Stimulated activated CD4-positive, alpha-beta T cell treated with anti-CD3 and anti-CD28 coated beads, Interleukin-1b, Interleukin-23, amount 100 ng/mL, for 4 hours (primary cell): ENCODE measurements at regions not wholly inside any gene's neighbourhood (a gene's known extent, or its start where the extent isn't known, plus 50 kb on each side); places are given as distances from the start of the nearest gene placed in this dataset.
A peak's percentile ranks its signal among the peaks of the same experiment; 100 is the strongest.
"Not testable (repeated sequence)": the region's sequence is repeated elsewhere in the genome, so short reads cannot be mapped to it uniquely, and the experiment has no call there.

Experiments
- DNase-seq, 2 donors: peaks; one replicate each; pipeline ENCODE4 v3.0.0-alpha.2; 2020; ENCODE audit warnings: low read depth in 2 of 2

DNA sequence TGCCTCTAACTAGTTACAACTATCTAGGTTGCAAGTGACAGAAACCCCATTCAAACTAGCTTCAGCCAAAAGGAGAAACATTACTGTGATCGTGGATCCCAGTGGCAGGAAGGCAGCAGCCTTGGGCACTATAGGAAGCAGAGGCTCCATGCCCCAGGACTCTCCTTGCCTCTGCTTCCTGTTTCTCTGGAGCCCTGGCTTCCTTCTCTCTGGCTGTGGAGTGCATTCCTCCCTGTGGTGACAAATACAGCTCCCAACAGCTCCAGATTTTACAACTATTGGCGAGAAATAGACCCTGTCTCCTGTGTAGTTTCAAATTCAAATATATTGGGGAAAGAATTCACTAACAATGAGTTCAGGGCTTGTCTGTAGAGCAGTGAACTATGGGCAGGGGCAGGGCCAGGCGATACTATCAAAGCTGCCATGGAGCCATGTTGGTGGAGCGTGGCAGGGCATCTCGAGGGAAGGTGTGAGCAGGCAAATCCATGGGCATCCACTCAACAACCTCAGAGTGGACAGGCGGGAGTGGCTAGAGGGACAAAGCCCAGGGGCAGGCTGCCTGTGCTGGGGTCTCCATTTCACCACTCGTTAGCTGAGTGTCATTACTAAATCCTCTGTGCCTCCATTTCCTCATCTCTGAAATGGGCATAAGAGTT is 189.5 kb downstream of the ERCC6L2 start:
- no peak for DNase-seq

DNA sequence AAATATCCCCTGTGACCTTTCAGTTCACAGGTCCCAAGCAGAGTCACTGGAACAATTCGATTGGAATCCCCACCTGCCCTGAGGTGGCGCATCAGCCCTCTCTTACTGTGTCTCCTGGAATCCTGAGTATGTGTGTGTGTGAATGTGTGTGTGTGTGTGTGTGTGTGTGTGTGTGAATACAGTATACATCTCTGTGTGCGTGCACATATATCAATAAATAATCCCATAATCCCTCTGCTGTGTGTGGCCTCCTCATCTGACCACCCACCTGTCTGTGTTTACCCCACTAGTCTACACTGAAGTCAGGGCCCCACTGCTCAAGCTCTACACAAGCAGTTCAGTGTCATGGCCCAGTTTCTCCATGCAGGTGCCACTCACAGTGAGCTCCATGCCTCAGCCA is 187.4 kb downstream of the ERCC6L2 start:
- no peak for DNase-seq

DNA sequence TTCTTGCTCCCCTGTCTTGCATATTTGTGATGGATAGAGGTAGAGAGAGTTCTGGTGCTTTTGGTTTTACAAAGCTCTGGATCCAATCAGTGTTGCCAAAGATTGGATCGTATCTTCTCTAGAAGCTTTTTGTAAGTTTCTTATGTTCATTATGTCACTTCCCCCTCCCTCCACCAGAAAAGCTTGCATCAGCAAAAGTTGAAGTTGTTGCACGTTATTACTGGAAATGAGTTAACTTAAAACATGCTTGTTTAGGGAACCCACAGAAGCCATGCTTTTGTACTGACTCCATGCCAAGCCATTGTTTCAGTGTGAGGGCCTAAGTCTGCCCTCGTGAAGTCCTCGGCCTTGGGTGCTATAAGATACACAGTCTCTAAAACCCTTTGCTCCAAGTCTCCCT is 186.5 kb downstream of the ERCC6L2 start:
- DNase-seq: no peak

DNA sequence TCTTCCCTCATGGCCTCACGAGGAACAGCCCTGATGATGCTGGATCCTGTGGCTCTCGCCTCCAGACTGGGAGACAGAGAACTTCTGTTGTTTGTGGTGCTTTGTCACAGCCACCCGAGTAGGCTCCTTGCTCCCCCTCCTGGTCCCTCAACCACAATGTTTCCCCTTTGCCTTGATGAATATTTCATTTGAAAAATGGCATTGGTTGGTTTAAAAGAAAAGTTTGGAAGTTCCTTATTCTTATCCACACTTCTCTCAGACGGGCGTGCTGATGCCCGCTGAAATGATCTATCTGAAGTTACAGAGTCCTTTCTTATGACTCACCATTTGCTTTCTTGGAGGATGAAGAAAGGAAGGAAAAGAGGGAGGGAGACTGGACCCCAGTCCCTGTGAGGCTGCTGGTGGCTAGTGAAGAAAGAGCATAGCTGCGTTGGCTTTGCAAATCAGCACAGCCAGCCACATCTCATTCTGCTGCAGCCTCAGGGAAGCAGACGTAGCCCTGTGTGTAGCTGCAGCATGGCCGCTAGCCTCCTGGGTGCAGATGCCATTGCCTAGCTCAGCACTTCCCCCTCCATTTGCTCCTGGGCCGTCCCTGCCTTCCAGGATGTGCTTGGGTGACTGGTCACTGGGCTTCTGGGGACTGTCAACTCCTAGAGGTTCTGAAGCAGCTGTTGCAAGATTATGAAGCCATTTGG is 185.9 kb downstream of the ERCC6L2 start:
- peak in 1 of 2 donors; percentile 47 for DNase-seq

DNA sequence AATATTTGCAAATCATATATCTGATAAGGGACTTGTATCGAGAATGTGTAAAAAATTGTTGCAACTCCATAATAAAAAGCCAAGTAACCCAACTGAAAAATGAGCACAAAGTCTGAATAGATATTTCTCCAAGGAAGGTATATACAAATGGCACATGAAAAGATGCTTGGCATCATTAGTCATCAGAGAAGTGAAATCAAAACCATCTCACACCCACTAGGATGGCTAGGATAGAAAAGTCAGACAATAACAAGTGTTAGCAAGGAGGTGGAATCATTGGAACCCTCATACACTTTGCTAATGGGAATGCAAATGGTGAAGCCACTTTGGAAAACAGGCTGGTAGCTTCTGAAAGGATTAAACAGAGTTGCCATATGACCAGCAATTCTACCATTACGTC is 182.7 kb downstream of the ERCC6L2 start:
- DNase-seq: no peak

DNA sequence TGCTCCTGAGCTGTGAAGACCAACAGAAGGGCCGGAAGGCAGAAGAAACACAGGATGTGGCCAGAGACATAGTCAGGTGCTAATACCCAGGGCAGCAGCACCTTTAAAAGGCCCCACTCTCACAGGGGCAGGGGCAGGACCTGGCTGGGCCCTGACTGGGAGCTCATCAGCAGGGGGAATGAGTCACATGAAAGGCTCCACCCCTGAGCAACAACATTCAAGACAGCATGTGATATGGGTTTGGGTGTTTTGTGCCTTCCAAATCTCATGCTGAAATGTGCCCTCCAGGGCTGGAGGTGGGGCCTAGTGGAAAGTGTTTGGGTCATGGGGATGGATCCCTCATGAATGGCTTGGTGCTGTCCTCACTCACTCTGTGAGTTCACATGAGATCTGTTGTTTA is 181.7 kb downstream of the ERCC6L2 start:
- no peak for DNase-seq

DNA sequence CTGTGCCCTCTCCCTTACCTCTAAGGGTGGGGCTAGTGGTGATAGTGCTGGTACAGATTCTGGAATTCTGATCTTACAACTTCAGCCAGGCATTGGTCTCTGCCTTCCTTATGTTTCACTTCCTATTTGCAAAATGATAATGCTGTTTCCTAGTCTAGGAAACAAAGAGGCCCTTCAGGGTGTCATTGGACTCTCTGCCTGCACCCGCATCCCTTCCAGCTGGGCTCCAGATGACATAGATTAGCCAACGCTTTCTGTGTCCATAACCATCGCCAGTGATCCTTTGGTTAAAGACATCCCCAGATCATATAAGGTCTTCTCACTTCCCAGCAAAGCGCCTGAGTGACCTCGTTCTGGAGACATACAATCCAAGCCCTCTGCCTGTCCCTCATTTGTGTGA is 180.7 kb downstream of the ERCC6L2 start:
- no peak for DNase-seq

DNA sequence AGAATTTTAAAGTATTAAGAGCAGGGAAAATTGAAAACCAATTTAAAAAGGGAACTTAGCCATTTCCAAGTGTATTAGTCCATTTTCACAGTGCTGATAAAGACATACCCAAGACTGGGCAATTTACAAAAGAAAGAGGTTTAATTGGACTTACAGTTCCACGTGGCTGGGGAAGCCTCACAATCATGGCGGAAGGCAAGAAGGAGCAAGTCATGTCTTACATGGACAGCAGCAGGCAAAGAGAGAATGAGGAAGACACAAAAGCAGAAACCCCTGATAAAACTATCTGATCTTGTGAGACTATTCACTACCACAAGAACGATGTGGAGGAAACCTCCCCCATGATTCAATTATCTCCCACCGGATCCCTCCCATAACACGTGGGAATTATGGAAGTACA is 178.8 kb downstream of the ERCC6L2 start:
- not testable (repeated sequence) for DNase-seq

DNA sequence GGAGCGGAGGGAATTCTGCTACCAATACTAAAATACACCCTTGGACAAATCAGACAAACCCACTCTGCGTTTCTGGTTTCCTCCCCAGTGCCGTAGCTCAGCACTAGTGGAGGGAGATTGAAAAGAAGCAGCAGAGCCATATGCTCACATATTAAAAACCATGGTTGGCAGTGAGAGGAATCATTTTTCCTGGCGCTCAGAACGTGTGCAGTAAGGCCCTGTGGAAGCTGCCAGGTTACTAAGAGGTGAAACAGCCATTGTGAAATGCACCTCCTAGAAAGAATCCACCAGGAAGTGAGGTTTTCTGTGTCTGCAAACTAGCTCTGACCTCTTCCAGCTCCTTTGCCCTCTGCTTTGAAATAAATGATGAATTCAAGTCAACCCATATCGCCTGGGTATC is 177.2 kb downstream of the ERCC6L2 start:
- no peak for DNase-seq

DNA sequence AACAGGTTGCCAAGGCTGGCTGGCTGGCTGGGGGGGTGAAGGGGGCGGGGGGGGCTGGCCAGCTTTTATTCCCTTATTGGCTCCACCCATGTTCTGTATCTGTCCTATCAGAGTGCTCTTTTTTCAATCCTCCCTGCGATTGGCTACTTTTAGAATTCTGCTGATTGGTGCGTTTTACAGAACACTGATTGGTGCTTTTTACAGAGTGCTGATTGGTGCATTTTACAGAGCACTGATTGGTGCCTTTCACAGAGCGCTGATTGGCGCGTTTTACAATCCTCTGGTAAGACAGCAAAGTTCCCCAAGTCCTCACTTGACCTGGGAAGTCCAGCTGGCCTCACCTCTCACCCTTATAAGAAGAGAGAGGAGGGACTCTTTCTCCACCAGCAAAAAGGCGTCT is 175.9 kb downstream of the ERCC6L2 start:
- DNase-seq: no peak

DNA sequence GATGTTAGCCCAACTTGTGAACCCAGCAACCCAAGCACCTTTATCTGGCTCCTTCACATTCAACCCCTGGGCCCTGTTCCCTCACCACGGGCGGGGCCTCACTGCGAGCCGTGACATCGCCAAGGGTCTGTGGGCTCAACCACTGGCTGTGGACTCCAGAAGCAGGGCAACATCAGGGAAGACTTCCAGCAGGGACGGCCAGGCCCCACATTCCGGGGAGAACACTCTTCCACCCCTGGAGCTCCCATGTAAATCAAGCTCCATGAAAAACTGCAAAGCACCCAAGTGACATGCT is 175.3 kb downstream of the ERCC6L2 start:
- DNase-seq: no peak

DNA sequence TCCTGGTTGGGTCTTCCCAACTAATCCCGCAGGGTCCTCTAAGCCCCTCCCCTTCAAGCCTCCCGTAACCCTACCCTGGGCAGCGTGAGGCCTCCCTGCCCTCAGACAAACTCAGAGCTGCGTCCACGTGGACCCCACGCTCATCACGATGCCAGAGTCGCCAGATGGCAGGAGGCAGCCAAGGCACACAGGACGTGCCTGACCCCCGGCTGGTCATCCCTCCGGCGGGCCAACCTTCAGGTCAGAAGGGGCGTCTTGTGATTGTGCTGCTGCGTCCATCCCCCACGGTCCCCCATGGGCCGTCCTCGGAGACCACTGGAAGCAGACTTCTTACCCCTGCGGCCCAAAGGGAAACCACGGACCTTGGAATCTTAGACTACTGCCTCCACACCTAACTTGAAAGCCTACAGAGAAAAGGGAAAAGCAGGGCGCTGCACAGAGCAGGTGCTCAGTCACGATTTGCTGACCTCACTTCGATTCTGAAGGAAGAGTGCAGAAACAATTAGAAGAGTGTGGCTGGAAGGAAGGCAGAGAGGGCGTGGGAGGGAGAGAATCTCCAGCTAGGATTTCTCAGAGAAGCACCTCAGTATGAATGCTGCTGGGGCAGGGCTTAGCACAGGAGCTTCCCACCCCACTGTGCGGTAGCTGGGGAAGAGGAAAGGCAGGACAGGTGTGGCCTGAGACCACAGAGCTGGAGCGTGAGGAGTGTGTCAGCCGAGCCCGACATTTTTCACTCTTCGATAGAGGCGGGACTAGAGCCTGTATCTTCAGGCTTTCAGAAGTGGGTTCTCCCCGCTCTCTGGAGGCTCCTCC is 174.8 kb downstream of the ERCC6L2 start:
- no peak for DNase-seq

DNA sequence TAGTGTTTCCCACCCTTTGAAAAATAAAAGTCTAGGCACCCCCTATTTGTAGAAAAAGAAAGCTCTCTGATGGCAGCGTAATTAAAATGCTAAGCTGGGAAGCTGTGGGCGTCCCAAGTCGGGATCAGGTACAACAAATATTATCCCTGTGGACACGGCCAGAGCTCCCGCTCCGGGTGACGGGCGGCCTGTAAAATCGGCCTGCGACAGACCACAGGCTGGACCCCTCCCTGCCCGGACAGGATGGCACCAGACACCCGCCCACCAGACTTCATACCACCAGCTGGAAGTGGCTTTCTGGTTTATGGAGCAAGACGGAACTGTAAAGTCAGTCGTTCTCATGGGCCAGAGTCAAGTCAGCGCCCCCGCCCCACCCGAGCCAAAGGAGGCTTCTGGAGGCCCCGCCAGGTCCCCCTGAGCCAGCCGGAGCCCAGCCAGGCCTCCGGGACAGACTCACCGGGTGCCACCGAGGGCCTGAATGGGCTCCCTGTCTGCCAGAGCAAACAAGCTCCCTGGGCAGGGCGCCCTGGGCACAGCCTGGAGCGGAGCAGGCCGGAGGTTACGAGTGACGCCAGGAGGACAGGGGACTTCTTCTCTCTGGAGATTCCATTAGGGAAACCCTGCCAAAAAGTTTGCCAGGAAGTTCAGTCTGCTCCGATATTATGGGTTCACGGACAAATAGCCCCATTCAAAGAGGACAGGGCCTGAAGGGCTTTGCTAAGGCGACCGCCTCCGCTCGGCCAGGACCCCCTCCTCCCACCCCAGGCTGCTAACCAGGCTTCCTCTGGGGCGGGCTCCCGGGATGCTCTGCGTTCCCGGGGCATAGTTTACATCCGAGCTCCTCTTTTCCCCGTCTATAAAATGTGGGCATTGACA is 173.7 kb downstream of the ERCC6L2 start:
- no peak for DNase-seq

DNA sequence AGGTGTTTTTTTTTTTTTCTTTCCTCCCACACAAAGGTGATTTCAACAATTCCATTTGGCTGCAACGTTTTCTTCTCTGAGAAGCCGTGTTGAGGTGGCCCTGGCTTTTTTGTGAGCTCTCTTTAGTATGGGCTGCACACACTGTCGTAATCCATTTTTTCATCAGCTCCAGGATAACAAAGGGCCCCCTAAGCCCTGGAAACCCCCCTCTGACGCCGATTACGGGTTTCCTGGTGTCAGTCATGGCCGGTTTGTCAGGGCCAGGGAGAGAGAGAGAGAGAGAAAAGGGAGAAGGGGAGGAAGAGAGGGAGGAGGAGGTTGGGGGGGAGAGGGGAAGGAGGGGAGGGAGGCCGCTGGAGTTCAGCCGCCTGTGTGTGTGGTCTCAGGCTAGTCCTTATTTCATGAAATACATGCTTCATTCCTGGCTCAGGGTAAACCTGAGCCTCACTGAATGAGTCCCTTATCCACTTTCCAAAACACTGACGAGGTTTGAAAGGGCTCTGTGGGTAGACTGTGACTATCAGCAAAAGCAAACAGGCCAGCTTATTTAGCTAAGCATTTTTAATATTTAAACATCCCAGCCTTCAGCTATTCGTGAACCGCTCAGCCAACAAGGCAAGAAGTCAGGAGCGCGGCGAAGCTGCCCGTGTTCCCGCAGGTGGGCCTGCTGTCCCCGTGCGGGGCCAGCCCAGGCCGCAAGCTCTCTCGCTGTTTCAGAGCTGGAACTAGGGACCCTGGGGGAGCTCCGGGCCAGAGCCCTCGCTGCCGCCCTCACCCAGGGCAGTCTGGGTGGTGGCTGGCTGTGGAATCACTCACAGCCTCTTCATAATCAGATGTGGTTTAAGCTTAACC is 172.8 kb downstream of the ERCC6L2 start:
- no peak for DNase-seq

DNA sequence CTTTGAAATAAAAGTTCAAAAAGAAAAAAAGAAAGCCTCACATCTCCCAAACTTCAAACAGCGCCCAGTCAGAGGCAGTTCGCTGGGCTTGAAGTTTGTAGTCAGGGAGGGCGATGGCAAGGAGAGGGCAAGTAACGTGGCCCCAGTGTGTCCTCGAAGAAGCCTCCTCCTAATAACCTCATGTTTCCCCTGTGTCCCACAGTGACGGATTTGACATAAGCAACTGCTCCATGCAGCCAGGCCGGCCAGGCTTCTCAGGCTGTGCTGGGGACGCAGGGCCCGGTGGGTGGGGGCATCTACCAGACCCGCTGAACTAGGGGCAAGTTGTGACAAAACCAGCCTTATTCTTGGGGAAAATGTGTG is 172.2 kb downstream of the ERCC6L2 start:
- DNase-seq: no peak

DNA sequence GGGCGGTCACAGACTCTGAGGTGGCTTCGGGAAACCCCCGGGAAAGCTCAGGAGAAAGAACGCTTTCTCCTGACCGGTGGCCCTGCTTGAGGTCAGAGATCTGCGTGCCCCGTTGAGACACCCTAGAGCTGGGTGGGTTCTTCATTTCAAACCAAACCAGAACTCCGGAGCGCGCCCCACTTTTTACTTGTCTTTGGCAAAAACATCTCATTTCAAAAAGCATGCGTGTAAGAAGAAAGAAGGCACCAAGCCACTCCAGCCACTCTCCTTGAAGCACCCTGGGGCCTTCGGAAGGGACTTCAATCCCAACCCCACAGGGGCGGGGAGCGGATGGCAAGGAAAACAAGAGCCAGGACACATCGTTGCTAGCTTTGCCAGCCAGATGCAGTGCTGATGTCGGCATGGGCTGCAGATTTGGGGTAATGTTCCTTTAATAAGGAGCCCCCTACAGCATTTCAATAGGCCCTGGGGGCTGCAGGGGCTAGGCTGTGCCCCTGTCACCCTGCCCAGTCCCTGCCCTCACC is 171.7 kb downstream of the ERCC6L2 start:
- DNase-seq: no peak

DNA sequence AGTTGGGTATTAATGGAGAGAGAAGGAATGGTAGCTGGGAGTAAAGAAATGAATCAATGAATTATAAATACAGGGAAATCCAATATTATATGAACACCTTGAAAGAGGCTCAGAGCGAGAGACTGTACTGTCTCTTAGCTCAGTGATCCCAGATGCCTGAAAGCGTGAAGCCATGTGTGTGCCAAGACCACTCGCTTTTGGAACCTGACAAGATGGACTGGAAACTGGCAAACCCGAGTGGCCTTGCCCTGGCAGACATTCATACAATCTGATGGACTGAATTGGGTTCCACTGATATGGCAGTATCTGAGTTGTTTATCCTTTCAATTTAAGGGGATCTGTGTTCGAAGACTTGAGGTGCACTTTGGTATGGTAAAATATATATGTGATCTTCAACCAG is 170.3 kb downstream of the ERCC6L2 start:
- DNase-seq: no peak

DNA sequence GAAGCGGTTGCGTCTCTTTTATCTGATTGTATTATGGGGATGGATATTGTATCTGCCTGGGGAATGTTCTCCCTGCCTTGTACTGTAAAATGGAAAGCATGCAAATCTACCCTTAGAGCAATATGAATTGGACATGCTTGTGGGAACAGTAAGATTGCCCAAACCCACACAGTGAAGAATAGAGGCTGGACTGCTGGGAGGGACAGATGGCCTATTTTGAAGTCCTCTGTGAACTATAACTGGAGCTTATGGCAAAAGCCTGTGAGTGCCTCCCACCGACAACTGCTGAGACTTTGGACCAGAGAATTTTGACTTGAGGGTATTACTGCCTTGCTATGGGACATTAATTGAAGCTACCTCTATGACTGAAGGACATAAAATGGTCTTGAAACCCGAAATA is 168.9 kb downstream of the ERCC6L2 start:
- DNase-seq: no peak

DNA sequence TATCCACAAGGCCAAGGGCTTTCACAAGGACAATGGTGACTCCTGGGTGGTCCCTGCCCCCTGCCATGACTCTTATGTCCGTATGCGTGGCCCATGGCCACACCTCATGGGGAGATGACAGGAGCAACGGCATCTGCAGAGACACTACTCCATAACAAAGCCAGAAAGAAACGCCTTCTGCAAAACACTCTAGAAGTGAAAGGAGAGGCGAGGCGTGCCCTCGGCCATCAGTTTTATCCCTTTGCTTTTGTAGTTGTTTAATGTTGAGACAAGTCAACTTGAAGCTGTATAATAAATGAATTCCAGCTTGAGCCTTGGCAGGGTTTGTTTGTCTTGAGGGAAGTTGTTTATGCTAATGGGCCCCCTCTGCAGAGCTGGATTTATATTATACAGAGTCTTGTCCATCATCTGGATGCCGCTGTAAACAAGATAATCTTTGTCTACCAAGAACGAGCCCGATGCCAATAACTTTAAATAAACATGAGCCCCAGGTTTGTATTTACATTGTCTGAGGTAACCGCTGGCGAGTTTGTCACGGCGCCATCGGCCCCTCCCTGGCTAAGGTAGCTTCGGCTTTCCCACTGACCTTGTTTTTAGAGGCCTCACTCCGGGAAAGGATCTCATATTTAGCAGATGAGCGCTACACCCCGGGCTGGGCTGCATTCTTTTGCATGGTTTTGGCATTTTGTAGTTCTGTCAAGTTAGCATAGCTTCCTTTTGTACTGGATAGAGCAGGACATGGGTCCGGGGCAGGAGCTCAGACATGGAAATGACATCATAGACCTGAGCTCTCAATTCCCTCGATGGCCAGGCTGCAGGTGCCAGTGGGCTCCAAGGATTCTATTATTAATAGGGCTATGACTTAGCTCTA is 165.3 kb downstream of the ERCC6L2 start:
- DNase-seq: no peak

DNA sequence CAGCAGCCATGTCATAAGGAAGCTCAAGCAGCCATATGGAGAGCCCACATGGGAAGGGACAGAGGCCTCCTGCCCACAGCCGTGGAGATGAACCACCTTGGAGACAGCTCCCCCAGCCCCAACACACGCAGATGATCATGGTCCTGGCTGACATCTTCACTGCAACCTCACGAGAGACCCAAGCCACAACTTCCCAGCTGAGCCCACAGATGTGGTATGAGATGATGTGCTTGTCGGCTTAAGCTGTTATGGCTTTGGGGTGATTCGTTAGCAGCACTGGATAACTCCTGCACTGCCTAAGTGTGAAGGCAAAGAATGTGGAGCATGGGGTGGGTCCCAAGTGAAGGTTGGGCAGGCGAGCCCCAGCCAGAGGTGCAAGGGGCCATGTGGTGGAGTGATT is 163.4 kb downstream of the ERCC6L2 start:
- DNase-seq: no peak
